ENCODE measurements at regions not wholly inside any gene's neighbourhood (a gene's known extent, or its start where the extent isn't known, plus 50 kb on each side); places are given as distances from the start of the nearest gene placed in this dataset.

GRCh38 chr7:66576646-66577045 is 52.0 kb upstream of the KCTD7 start:
- intact Hi-C loops (cut with micrococcal nuclease) = no loop called here
- no peak overlapping the region for H3K27ac Mint-ChIP-seq
- no peaks in the 10 kb centered on the region for H3K27me3 Mint-ChIP-seq
- H3K9me3 Mint-ChIP-seq = no peaks in the 10 kb centered on the region
- peaks cover 31% of the 10 kb centered on the region for H3K4me1 Mint-ChIP-seq (ENCODE audit: low read depth)
- peaks cover 77% of the 10 kb centered on the region for H3K36me3 Mint-ChIP-seq (ENCODE audit: low read depth)
- no peak overlapping the region for H3K4me3 Mint-ChIP-seq
